ENCODE measurements at regions not wholly inside any gene's neighbourhood (a gene's known extent, or its start where the extent isn't known, plus 50 kb on each side); places are given as distances from the start of the nearest gene placed in this dataset.

GRCh38 chr5:125633523-125633922 is 789.7 kb upstream of the GRAMD2B start:
- TF ChIP-seq CTCF (IDR thresholded peaks at IDR 0.05) (no peak), MAFK (IDR thresholded peaks at IDR 0.05; ENCODE audit: partially characterized antibody) (no peak), PBX3 (IDR thresholded peaks at IDR 0.05) (no peak), HOXB5 (CRISPR knock-in tag; IDR thresholded peaks at IDR 0.05) (no peak), MAX (IDR thresholded peaks at IDR 0.05) (no peak), RFX5 (IDR thresholded peaks at IDR 0.05) (no peak), HDAC2 (IDR thresholded peaks at IDR 0.05) (no peak), JUN (IDR thresholded peaks at IDR 0.05) (no peak)
